ENCODE measurements at regions not wholly inside any gene's neighbourhood (a gene's known extent, or its start where the extent isn't known, plus 50 kb on each side); places are given as distances from the start of the nearest gene placed in this dataset.

DNA sequence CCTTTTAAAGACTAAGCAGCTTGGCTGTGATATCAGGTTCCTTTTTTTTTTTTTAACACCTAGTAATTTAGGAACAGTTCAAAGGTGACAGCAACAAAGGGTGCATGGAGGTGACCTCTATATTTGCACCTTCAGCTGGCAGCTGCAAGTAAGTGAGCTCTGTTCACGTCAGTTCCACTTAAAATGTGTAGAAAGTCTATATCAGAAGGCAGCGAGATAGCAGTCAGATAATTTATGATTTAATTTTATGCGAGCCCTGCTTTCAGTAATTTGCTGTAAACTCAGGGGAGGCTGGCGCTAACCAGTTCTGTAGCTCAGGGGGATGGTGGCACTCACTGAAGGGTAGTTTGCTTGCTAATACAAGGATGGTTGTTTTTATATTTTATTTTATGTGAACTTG lies 602.8 kb upstream of the MMS22L start:
- TF ChIP-seq, protein P1, sequence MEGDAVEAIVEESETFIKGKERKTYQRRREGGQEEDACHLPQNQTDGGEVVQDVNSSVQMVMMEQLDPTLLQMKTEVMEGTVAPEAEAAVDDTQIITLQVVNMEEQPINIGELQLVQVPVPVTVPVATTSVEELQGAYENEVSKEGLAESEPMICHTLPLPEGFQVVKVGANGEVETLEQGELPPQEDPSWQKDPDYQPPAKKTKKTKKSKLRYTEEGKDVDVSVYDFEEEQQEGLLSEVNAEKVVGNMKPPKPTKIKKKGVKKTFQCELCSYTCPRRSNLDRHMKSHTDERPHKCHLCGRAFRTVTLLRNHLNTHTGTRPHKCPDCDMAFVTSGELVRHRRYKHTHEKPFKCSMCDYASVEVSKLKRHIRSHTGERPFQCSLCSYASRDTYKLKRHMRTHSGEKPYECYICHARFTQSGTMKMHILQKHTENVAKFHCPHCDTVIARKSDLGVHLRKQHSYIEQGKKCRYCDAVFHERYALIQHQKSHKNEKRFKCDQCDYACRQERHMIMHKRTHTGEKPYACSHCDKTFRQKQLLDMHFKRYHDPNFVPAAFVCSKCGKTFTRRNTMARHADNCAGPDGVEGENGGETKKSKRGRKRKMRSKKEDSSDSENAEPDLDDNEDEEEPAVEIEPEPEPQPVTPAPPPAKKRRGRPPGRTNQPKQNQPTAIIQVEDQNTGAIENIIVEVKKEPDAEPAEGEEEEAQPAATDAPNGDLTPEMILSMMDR (conservative IDR thresholded peaks at IDR 0.05; ENCODE audit: low read length), result no peak
- TF ChIP-seq EZH2phosphoT487 (IDR thresholded peaks at IDR 0.05; ENCODE audit: borderline replicate concordance), result no peak
